Lower leg skin (tissue), 3 donors: ENCODE measurements at regions not wholly inside any gene's neighbourhood (a gene's known extent, or its start where the extent isn't known, plus 50 kb on each side); places are given as distances from the start of the nearest gene placed in this dataset.

ENCODE experiments used
- CTCF ChIP-seq, 3 donors: fragments of 450-650 bp; IDR thresholded peaks; one replicate each; pipeline ENCODE4 v1.5.1; 2016; ENCODE audit warnings: antibody characterized with exemption in 3 of 3, mild to moderate bottlenecking in 3 of 3, moderate library complexity in 2 of 3
- POLR2A ChIP-seq, 2 donors: fragments of 450-650 bp; IDR thresholded peaks; one replicate each; pipeline ENCODE4 v1.6.1; 2016 to 2017; ENCODE audit warnings: antibody characterized with exemption in 2 of 2, mild to moderate bottlenecking in 1 of 2, moderate library complexity in 1 of 2

- TF ChIP-seq CTCF (IDR thresholded peaks at IDR 0.05) (no peak), POLR2A (IDR thresholded peaks at IDR 0.05) (no peak)
Measured at GRCh38 chr2:177014946-177015345, 197.6 kb upstream of the HNRNPA3 start.
